GM23338 (cell line): ENCODE measurements at regions not wholly inside any gene's neighbourhood (a gene's known extent, or its start where the extent isn't known, plus 50 kb on each side); places are given as distances from the start of the nearest gene placed in this dataset.

ENCODE experiments used
- ATAC-seq: fragments of 200-7000 bp; cut with Tn5 transposase; 3 replicates; pipeline ENCODE4 v1.9.1; 2020
- DNase-seq: peaks from one replicate; pipeline ENCODE4 v3.0.0-alpha.2; 2015; ENCODE audit warnings: low spot score
- H2AFZ ChIP-seq: fragments of 200-600 bp; sonication (generic); 2 replicates; pipeline ENCODE4 v1.8.0; 2016; ENCODE audit warnings: antibody characterized with exemption, mild to moderate bottlenecking, moderate library complexity
- H3F3A ChIP-seq: fragments of 200-600 bp; sonication (generic); replicated peaks from 2 replicates; pipeline ENCODE4 v1.8.0; 2017; ENCODE audit warnings: antibody characterized with exemption, mixed run types, low read depth
- H3K27ac ChIP-seq: fragments of 200-600 bp; sonication (generic); 2 replicates; pipeline ENCODE4 v1.6.1; 2016; ENCODE audit warnings: low read depth
- H3K27me3 ChIP-seq: fragments of 200-600 bp; sonication (generic); 2 replicates; pipeline ENCODE4 v1.8.0; 2016; ENCODE audit warnings: mild to moderate bottlenecking, mixed run types, moderate library complexity; ENCODE audit not compliant: insufficient read depth
- H3K36me3 ChIP-seq: fragments of 200-600 bp; sonication (generic); 2 replicates; pipeline ENCODE4 v1.8.0; 2016; ENCODE audit warnings: mild to moderate bottlenecking; ENCODE audit not compliant: insufficient read depth
- H3K4me1 ChIP-seq: fragments of 200-600 bp; sonication (generic); 2 replicates; pipeline ENCODE4 v1.8.0; 2016; ENCODE audit warnings: mild to moderate bottlenecking, moderate library complexity; ENCODE audit not compliant: insufficient read depth
- H3K4me2 ChIP-seq: fragments of 200-600 bp; sonication (generic); 2 replicates; pipeline ENCODE4 v1.7.1; 2017; ENCODE audit warnings: mixed run types
- H3K4me3 ChIP-seq: fragments of 200-600 bp; sonication (generic); 2 replicates; pipeline ENCODE4 v1.6.1; 2016; ENCODE audit warnings: mixed run types
- H3K79me2 ChIP-seq: fragments of 200-600 bp; sonication (generic); replicated peaks from 2 replicates; pipeline ENCODE4 v1.8.0; 2017; ENCODE audit warnings: mild to moderate bottlenecking; ENCODE audit not compliant: insufficient read depth
- H3K9me2 ChIP-seq: fragments of 200-600 bp; sonication (generic); 2 replicates; pipeline ENCODE4 v1.8.0; 2017; ENCODE audit not compliant: insufficient read depth
- H4K20me1 ChIP-seq: fragments of 200-600 bp; sonication (generic); replicated peaks from 2 replicates; pipeline ENCODE4 v1.8.0; 2017; ENCODE audit warnings: mild to moderate bottlenecking; ENCODE audit not compliant: insufficient read depth
- H3K27ac Mint-ChIP-seq: 2 replicates; pipeline ENCODE4 v1.8.0; 2020; ENCODE audit warnings: inconsistent platforms, mild to moderate bottlenecking, moderate library complexity, mixed read lengths
- H3K27me3 Mint-ChIP-seq: 3 replicates; pipeline ENCODE4 v1.8.0; 2022; ENCODE audit warnings: low read depth, mild to moderate bottlenecking, moderate library complexity, mixed read lengths, inconsistent platforms; ENCODE audit not compliant: insufficient read depth, poor library complexity
- H3K36me3 Mint-ChIP-seq: 3 replicates; pipeline ENCODE4 v1.8.0; 2021; ENCODE audit warnings: low read depth, mild to moderate bottlenecking, inconsistent platforms, moderate library complexity, mixed read lengths
- H3K4me1 Mint-ChIP-seq: 3 replicates; pipeline ENCODE4 v1.8.0; 2020; ENCODE audit warnings: mild to moderate bottlenecking, inconsistent platforms, mixed read lengths
- H3K4me3 Mint-ChIP-seq: 3 replicates; pipeline ENCODE4 v1.8.0; 2021; ENCODE audit warnings: moderate library complexity, mild to moderate bottlenecking, inconsistent platforms, mixed read lengths
- H3K9me3 Mint-ChIP-seq: 3 replicates; pipeline ENCODE4 v1.8.0; 2020; ENCODE audit warnings: moderate library complexity, mild to moderate bottlenecking, inconsistent platforms, mixed read lengths
- CREB1 ChIP-seq: fragments of 250-450 bp; sonication (Bioruptor Pico); IDR thresholded peaks from 2 replicates; pipeline ENCODE4 v1.5.0; 2020; ENCODE audit warnings: low read depth, mild to moderate bottlenecking, moderate library complexity
- ETS1 ChIP-seq: IDR thresholded peaks from 2 replicates; pipeline ENCODE4 v1.6.1; 2016; ENCODE audit warnings: antibody characterized with exemption
- EZH2 ChIP-seq: fragments of 200-600 bp; sonication (generic); IDR thresholded peaks from one replicate; pipeline ENCODE4 v1.8.0; 2017; ENCODE audit warnings: antibody characterized with exemption, mild to moderate bottlenecking, low read depth; ENCODE audit not compliant: unreplicated experiment
- EZH2phosphoT487 ChIP-seq: fragments of 200-600 bp; sonication (generic); IDR thresholded peaks from one replicate; pipeline ENCODE4 v1.8.1; 2018; ENCODE audit warnings: antibody characterized with exemption; ENCODE audit not compliant: unreplicated experiment
- JUNB ChIP-seq: IDR thresholded peaks from one replicate; pipeline ENCODE4 v1.6.1; 2016; ENCODE audit warnings: antibody characterized with exemption; ENCODE audit not compliant: unreplicated experiment
- NANOG ChIP-seq: IDR thresholded peaks from 2 replicates; pipeline ENCODE4 v1.6.1; 2016; ENCODE audit warnings: antibody characterized with exemption, borderline replicate concordance
- POLR2AphosphoS5 ChIP-seq: IDR thresholded peaks from 2 replicates; pipeline ENCODE4 v1.6.1; 2016; ENCODE audit warnings: antibody characterized with exemption, low read depth
- ZNF114 ChIP-seq: fragments of 250-450 bp; sonication (Bioruptor Pico); IDR thresholded peaks from 2 replicates; pipeline ENCODE4 v1.5.0; 2020; ENCODE audit warnings: mild to moderate bottlenecking, moderate library complexity
- ZNF331 ChIP-seq: fragments of 250-450 bp; sonication (Bioruptor Pico); IDR thresholded peaks from 2 replicates; pipeline ENCODE4 v1.5.0; 2020; ENCODE audit warnings: low read depth, mild to moderate bottlenecking, moderate library complexity
- TF ChIP-seq, protein P1 (sequence below), 2 experiments: fragments of 200-600 bp in 1 of 2; sonication (generic) in 1 of 2; conservative IDR thresholded peaks; 2 replicates each; pipeline versions ENCODE4 v1.5.1 to v1.6.1; 2016 to 2017; ENCODE audit warnings: antibody characterized with exemption in 2 of 2, low read depth in 2 of 2, mild to moderate bottlenecking in 2 of 2, moderate library complexity in 1 of 2
- TF ChIP-seq, protein P2 (sequence below): fragments of 250-450 bp; sonication (Bioruptor Pico); IDR thresholded peaks from 2 replicates; pipeline ENCODE4 v1.5.0; 2020; ENCODE audit warnings: mild to moderate bottlenecking, moderate library complexity
- TF ChIP-seq, protein P3 (sequence below): IDR thresholded peaks from one replicate; pipeline ENCODE4 v1.6.1; 2018; ENCODE audit warnings: antibody characterized with exemption; ENCODE audit not compliant: unreplicated experiment

- TF ChIP-seq ETS1, result no peak
- TF ChIP-seq POLR2AphosphoS5, result no peak
- TF ChIP-seq EZH2, result no peak
These were observed 195.6 kb upstream of the OPRM1 start (continued) for GRCh38 chr6:153843420-153843819.

DNA sequence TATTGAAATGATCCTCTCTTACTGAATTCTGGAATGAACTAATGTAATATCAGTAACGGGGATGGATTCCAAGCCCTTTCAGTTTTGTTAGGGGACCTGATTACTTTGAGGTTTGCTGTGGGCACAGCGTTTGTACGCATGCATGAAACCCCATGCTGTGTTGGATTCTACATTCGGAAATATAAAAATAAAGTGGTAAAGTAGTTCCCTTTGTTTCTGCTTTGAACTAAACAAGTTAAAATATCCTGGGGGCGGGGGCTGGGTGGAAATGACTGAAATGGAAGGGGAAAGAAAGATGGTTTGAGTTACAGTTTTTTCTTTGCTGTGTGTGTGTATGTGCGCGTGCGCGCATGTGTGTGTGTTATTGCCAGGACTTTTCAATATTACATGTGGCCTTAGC is 196.5 kb upstream of the OPRM1 start:
- no peaks in the 10 kb centered on the region for H4K20me1 ChIP-seq
- no peak for ATAC-seq
- H3K27ac Mint-ChIP-seq, result no peak overlapping the region
- H2AFZ ChIP-seq, result no peak overlapping the region
- H3F3A ChIP-seq, result no peaks in the 10 kb centered on the region
- no peaks in the 10 kb centered on the region for H3K36me3 ChIP-seq
- H3K4me3 Mint-ChIP-seq, result no peak overlapping the region
- no peak overlapping the region for H3K27ac ChIP-seq
- peaks cover 4% of the 10 kb centered on the region; the same call in 2 of the 3 replicates for H3K36me3 Mint-ChIP-seq
- peaks cover 25% of the 10 kb centered on the region for H3K4me1 Mint-ChIP-seq
- H3K79me2 ChIP-seq, result no peaks in the 10 kb centered on the region
- H3K4me1 ChIP-seq, result peaks cover 27% of the 10 kb centered on the region
- no peak overlapping the region for H3K4me2 ChIP-seq
- no peaks in the 10 kb centered on the region for H3K27me3 ChIP-seq
- peaks cover 4% of the 10 kb centered on the region for H3K27me3 Mint-ChIP-seq
- H3K4me3 ChIP-seq, result no peak overlapping the region
- peaks cover 19% of the 10 kb centered on the region for H3K9me2 ChIP-seq
- DNase-seq, result no peak
- H3K9me3 Mint-ChIP-seq, result no peaks in the 10 kb centered on the region
- TF ChIP-seq, protein P1, sequence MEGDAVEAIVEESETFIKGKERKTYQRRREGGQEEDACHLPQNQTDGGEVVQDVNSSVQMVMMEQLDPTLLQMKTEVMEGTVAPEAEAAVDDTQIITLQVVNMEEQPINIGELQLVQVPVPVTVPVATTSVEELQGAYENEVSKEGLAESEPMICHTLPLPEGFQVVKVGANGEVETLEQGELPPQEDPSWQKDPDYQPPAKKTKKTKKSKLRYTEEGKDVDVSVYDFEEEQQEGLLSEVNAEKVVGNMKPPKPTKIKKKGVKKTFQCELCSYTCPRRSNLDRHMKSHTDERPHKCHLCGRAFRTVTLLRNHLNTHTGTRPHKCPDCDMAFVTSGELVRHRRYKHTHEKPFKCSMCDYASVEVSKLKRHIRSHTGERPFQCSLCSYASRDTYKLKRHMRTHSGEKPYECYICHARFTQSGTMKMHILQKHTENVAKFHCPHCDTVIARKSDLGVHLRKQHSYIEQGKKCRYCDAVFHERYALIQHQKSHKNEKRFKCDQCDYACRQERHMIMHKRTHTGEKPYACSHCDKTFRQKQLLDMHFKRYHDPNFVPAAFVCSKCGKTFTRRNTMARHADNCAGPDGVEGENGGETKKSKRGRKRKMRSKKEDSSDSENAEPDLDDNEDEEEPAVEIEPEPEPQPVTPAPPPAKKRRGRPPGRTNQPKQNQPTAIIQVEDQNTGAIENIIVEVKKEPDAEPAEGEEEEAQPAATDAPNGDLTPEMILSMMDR (conservative IDR thresholded peaks at IDR 0.05; ENCODE audit: low read depth in 2 of 2), result no peak
- TF ChIP-seq, protein P2, sequence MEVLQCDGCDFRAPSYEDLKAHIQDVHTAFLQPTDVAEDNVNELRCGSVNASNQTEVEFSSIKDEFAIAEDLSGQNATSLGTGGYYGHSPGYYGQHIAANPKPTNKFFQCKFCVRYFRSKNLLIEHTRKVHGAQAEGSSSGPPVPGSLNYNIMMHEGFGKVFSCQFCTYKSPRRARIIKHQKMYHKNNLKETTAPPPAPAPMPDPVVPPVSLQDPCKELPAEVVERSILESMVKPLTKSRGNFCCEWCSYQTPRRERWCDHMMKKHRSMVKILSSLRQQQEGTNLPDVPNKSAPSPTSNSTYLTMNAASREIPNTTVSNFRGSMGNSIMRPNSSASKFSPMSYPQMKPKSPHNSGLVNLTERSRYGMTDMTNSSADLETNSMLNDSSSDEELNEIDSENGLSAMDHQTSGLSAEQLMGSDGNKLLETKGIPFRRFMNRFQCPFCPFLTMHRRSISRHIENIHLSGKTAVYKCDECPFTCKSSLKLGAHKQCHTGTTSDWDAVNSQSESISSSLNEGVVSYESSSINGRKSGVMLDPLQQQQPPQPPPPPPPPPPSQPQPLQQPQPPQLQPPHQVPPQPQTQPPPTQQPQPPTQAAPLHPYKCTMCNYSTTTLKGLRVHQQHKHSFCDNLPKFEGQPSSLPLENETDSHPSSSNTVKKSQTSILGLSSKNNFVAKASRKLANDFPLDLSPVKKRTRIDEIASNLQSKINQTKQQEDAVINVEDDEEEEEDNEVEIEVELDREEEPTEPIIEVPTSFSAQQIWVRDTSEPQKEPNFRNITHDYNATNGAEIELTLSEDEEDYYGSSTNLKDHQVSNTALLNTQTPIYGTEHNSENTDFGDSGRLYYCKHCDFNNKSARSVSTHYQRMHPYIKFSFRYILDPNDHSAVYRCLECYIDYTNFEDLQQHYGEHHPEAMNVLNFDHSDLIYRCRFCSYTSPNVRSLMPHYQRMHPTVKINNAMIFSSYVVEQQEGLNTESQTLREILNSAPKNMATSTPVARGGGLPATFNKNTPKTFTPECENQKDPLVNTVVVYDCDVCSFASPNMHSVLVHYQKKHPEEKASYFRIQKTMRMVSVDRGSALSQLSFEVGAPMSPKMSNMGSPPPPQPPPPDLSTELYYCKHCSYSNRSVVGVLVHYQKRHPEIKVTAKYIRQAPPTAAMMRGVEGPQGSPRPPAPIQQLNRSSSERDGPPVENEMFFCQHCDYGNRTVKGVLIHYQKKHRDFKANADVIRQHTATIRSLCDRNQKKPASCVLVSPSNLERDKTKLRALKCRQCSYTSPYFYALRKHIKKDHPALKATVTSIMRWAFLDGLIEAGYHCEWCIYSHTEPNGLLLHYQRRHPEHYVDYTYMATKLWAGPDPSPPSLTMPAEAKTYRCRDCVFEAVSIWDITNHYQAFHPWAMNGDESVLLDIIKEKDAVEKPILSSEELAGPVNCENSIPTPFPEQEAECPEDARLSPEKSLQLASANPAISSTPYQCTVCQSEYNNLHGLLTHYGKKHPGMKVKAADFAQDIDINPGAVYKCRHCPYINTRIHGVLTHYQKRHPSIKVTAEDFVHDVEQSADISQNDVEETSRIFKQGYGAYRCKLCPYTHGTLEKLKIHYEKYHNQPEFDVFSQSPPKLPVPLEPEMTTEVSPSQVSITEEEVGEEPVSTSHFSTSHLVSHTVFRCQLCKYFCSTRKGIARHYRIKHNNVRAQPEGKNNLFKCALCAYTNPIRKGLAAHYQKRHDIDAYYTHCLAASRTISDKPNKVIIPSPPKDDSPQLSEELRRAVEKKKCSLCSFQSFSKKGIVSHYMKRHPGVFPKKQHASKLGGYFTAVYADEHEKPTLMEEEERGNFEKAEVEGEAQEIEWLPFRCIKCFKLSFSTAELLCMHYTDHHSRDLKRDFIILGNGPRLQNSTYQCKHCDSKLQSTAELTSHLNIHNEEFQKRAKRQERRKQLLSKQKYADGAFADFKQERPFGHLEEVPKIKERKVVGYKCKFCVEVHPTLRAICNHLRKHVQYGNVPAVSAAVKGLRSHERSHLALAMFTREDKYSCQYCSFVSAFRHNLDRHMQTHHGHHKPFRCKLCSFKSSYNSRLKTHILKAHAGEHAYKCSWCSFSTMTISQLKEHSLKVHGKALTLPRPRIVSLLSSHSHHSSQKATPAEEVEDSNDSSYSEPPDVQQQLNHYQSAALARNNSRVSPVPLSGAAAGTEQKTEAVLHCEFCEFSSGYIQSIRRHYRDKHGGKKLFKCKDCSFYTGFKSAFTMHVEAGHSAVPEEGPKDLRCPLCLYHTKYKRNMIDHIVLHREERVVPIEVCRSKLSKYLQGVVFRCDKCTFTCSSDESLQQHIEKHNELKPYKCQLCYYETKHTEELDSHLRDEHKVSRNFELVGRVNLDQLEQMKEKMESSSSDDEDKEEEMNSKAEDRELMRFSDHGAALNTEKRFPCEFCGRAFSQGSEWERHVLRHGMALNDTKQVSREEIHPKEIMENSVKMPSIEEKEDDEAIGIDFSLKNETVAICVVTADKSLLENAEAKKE, result no peak
- TF ChIP-seq ETS1 (no peak), CREB1 (CRISPR knock-in tag) (no peak), ZNF114 (CRISPR knock-in tag) (no peak), ZNF331 (CRISPR knock-in tag) (no peak), JUNB (no peak), POLR2AphosphoS5 (no peak), NANOG (no peak), EZH2 (no peak), EZH2phosphoT487 (no peak)
- TF ChIP-seq, protein P3, sequence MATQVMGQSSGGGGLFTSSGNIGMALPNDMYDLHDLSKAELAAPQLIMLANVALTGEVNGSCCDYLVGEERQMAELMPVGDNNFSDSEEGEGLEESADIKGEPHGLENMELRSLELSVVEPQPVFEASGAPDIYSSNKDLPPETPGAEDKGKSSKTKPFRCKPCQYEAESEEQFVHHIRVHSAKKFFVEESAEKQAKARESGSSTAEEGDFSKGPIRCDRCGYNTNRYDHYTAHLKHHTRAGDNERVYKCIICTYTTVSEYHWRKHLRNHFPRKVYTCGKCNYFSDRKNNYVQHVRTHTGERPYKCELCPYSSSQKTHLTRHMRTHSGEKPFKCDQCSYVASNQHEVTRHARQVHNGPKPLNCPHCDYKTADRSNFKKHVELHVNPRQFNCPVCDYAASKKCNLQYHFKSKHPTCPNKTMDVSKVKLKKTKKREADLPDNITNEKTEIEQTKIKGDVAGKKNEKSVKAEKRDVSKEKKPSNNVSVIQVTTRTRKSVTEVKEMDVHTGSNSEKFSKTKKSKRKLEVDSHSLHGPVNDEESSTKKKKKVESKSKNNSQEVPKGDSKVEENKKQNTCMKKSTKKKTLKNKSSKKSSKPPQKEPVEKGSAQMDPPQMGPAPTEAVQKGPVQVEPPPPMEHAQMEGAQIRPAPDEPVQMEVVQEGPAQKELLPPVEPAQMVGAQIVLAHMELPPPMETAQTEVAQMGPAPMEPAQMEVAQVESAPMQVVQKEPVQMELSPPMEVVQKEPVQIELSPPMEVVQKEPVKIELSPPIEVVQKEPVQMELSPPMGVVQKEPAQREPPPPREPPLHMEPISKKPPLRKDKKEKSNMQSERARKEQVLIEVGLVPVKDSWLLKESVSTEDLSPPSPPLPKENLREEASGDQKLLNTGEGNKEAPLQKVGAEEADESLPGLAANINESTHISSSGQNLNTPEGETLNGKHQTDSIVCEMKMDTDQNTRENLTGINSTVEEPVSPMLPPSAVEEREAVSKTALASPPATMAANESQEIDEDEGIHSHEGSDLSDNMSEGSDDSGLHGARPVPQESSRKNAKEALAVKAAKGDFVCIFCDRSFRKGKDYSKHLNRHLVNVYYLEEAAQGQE, result no peak
